IMR-90 (cell line): ENCODE measurements at regions not wholly inside any gene's neighbourhood (a gene's known extent, or its start where the extent isn't known, plus 50 kb on each side); places are given as distances from the start of the nearest gene placed in this dataset.

Source experiments
- ATAC-seq: fragments of 200-7000 bp; cut with Tn5 transposase; 2 replicates; pipeline ENCODE4 v1.9.1; 2020; ENCODE audit warnings: low read depth, mild to moderate bottlenecking, moderate library complexity
- BruUV-seq: library from RNA; stranded (reverse); fragments of 400-500 nt; replicated peaks from 2 replicates; lab custom pipeline; 2021; lab: Mats Ljungman, UMichigan
- CTCF ChIA-PET: fragments of 300-600 bp; formaldehyde crosslinking; extraction: SDS; loops from one replicate; lab custom pipeline; 2021; ENCODE audit warnings: antibody characterized with exemption; lab: Yijun Ruan, JAX
- POLR2A ChIA-PET: fragments of 300-600 bp; sonication (Branson Sonifier 250); formaldehyde crosslinking; loops from one replicate; lab custom pipeline; 2022; ENCODE audit warnings: antibody characterized with exemption; ENCODE audit not compliant: unreplicated experiment; lab: Charles Lee
- DNase-seq: peaks from one replicate; pipeline ENCODE4 v3.0.0; 2013
- H2AFZ ChIP-seq: replicated peaks from 2 replicates; pipeline ENCODE3; 2013; ENCODE audit warnings: low read length, mild to moderate bottlenecking; ENCODE audit not compliant: poor library complexity
- H2AK5ac ChIP-seq: 2 replicates; pipeline ENCODE4 v1.6.1; 2013; ENCODE audit warnings: low read depth, low read length, inconsistent platforms
- H2AK9ac ChIP-seq: replicated peaks from 2 replicates; pipeline ENCODE3; 2013; ENCODE audit warnings: mild to moderate bottlenecking, low read depth, low read length, moderate library complexity; ENCODE audit not compliant: poor library complexity
- H2BK120ac ChIP-seq: 2 replicates; pipeline ENCODE4 v1.6.1; 2013; ENCODE audit warnings: low read depth, low read length, inconsistent platforms
- H2BK15ac ChIP-seq: 3 replicates; pipeline ENCODE4 v1.6.1; 2013; ENCODE audit warnings: low read depth, low read length, inconsistent platforms
- H2BK20ac ChIP-seq: 2 replicates; pipeline ENCODE4 v1.6.1; 2013; ENCODE audit warnings: low read depth, mild to moderate bottlenecking, inconsistent platforms, low read length, moderate library complexity
- H2BK5ac ChIP-seq: 2 replicates; pipeline ENCODE4 v1.6.1; 2013; ENCODE audit warnings: mild to moderate bottlenecking, low read depth, low read length, inconsistent platforms; ENCODE audit not compliant: poor library complexity, severe bottlenecking
- H3K14ac ChIP-seq: replicated peaks from 2 replicates; pipeline ENCODE4 v1.6.1; 2013; ENCODE audit warnings: low read depth, low read length, inconsistent platforms
- H3K18ac ChIP-seq: 2 replicates; pipeline ENCODE4 v1.6.1; 2013; ENCODE audit warnings: low read depth, low read length, control low read depth
- H3K23ac ChIP-seq: 2 replicates; pipeline ENCODE4 v1.6.1; 2013; ENCODE audit warnings: low read depth, low read length, inconsistent platforms
- H3K27ac ChIP-seq: 2 replicates; pipeline ENCODE4 v1.5.1; 2013; ENCODE audit warnings: mild to moderate bottlenecking, control low read depth, low read length; ENCODE audit not compliant: insufficient read depth
- H3K27me3 ChIP-seq: 2 replicates; pipeline ENCODE4 v1.6.1; 2013; ENCODE audit warnings: low read length; ENCODE audit not compliant: control insufficient read depth, insufficient read depth
- H3K36me3 ChIP-seq: 2 replicates; pipeline ENCODE4 v1.6.1; 2013; ENCODE audit warnings: low read length, mixed read lengths; ENCODE audit not compliant: control insufficient read depth, insufficient read depth
- H3K4ac ChIP-seq: 2 replicates; pipeline ENCODE4 v1.6.1; 2013; ENCODE audit warnings: low read depth, low read length, inconsistent platforms
- H3K4me1 ChIP-seq: 2 replicates; pipeline ENCODE4 v1.6.1; 2013; ENCODE audit warnings: low read length, mixed read lengths; ENCODE audit not compliant: control insufficient read depth, insufficient read depth
- H3K4me2 ChIP-seq: 2 replicates; pipeline ENCODE4 v1.6.1; 2013; ENCODE audit warnings: low read depth, mild to moderate bottlenecking, control low read depth, low read length, moderate library complexity
- H3K4me3 ChIP-seq: 2 replicates; pipeline ENCODE4 v1.5.1; 2013; ENCODE audit warnings: low read depth, mild to moderate bottlenecking, control low read depth, low read length, moderate library complexity; ENCODE audit not compliant: insufficient read depth
- H3K56ac ChIP-seq: 2 replicates; pipeline ENCODE4 v1.6.1; 2013; ENCODE audit warnings: low read length, inconsistent platforms; ENCODE audit not compliant: insufficient read depth; ENCODE audit errors: extremely low read depth
- H3K79me1 ChIP-seq, 2 experiments: 2 replicates each; pipeline ENCODE4 v1.6.1; 2013; ENCODE audit warnings: low read length in 2 of 2, inconsistent platforms in 1 of 2, low read depth in 1 of 2
- H3K9ac ChIP-seq: 2 replicates; pipeline ENCODE4 v1.6.1; 2013; ENCODE audit warnings: low read depth, low read length, control low read depth
- H3K9me1 ChIP-seq: 2 replicates; pipeline ENCODE4 v1.6.1; 2013; ENCODE audit warnings: low read length, inconsistent platforms; ENCODE audit not compliant: insufficient read depth
- H3K9me3 ChIP-seq: 2 replicates; pipeline ENCODE4 v1.6.1; 2013; ENCODE audit warnings: low read length; ENCODE audit not compliant: control insufficient read depth, insufficient read depth
- H4K20me1 ChIP-seq: 2 replicates; pipeline ENCODE4 v1.6.1; 2013; ENCODE audit warnings: low read length, inconsistent platforms; ENCODE audit not compliant: insufficient read depth
- H4K5ac ChIP-seq: 2 replicates; pipeline ENCODE4 v1.6.1; 2013; ENCODE audit warnings: mild to moderate bottlenecking, low read depth, low read length, control low read depth
- H4K8ac ChIP-seq, 2 experiments: 2 replicates each; pipeline ENCODE4 v1.6.1; 2013; ENCODE audit warnings: low read depth in 2 of 2, low read length in 2 of 2, control low read depth in 1 of 2, inconsistent platforms in 1 of 2
- H4K91ac ChIP-seq: 2 replicates; pipeline ENCODE4 v1.6.1; 2013; ENCODE audit warnings: low read depth, low read length, inconsistent platforms; ENCODE audit not compliant: insufficient read depth
- BHLHE40 ChIP-seq: fragments of 150-350 bp; IDR thresholded peaks from 2 replicates; pipeline ENCODE4 v1.6.1; 2016; ENCODE audit warnings: mild to moderate bottlenecking, low read depth, low read length
- CEBPB ChIP-seq: IDR thresholded peaks from 2 replicates; pipeline ENCODE4 v1.6.1; 2012; ENCODE audit warnings: low read depth, low read length, improper control_type of control experiment
- CHD1 ChIP-seq: IDR thresholded peaks from 2 replicates; pipeline ENCODE4 v1.6.1; 2012; ENCODE audit warnings: low read depth, low read length, improper control_type of control experiment
- FOS ChIP-seq: fragments of 150-350 bp; IDR thresholded peaks from 2 replicates; pipeline ENCODE4 v1.6.1; 2016; ENCODE audit warnings: low read depth, low read length
- MAFK ChIP-seq: IDR thresholded peaks from 2 replicates; pipeline ENCODE4 v1.6.1; 2012; ENCODE audit warnings: low read depth, low read length, improper control_type of control experiment
- MAZ ChIP-seq: IDR thresholded peaks from 2 replicates; pipeline ENCODE4 v1.6.1; 2012; ENCODE audit warnings: low read depth, mild to moderate bottlenecking, low read length, improper control_type of control experiment, moderate library complexity, borderline replicate concordance
- MXI1 ChIP-seq: IDR thresholded peaks from 2 replicates; pipeline ENCODE4 v1.6.1; 2012; ENCODE audit warnings: low read depth, mild to moderate bottlenecking, low read length, moderate library complexity, borderline replicate concordance
- NFE2L2 ChIP-seq: fragments of 150-350 bp; IDR thresholded peaks from 2 replicates; pipeline ENCODE4 v1.6.1; 2016; ENCODE audit warnings: low read depth, mild to moderate bottlenecking, low read length
- POLR2A ChIP-seq: IDR thresholded peaks from 2 replicates; pipeline ENCODE4 v1.6.1; 2012; ENCODE audit warnings: mild to moderate bottlenecking, low read depth, low read length
- RAD21 ChIP-seq: IDR thresholded peaks from 2 replicates; pipeline ENCODE4 v1.6.1; 2012; ENCODE audit warnings: low read length, improper control_type of control experiment
- RCOR1 ChIP-seq: IDR thresholded peaks from 2 replicates; pipeline ENCODE4 v1.6.1; 2012; ENCODE audit warnings: mild to moderate bottlenecking, low read length, improper control_type of control experiment; ENCODE audit not compliant: insufficient replicate concordance
- RFX5 ChIP-seq: IDR thresholded peaks from 2 replicates; pipeline ENCODE4 v1.8.0; 2012; ENCODE audit warnings: low read depth, mild to moderate bottlenecking, low read length, moderate library complexity
- SMC3 ChIP-seq: fragments of 150-350 bp; IDR thresholded peaks from 2 replicates; pipeline ENCODE4 v1.6.1; 2016; ENCODE audit warnings: low read depth, mild to moderate bottlenecking, antibody characterized with exemption, low read length, moderate library complexity
- WGBS, 2 experiments: methylation state at CpG; one replicate each; pipeline versions ENCODE4 v1.1.5 to v1.1.7; 2013; ENCODE audit warnings: missing lambda C conversion rate in 2 of 2; ENCODE audit not compliant: insufficient read length in 1 of 2; ENCODE audit errors: extremely low coverage in 2 of 2; 5-methylcytosine and 5-hydroxymethylcytosine counted together
- dilution Hi-C: fragments of 300-500 bp; cut with HindIII; formaldehyde crosslinking; loops from one replicate; pipeline ENCODE4 v1.14.3; 2018; ENCODE audit warnings: low sequenced_read_pairs; ENCODE audit not compliant: unreplicated experiment
- in situ Hi-C: fragments of 300-500 bp; cut with MboI; formaldehyde crosslinking; loops from 3 replicates; pipeline ENCODE4 v1.14.3; 2019; ENCODE audit warnings: low sequenced_read_pairs, inconsistent platforms, mixed read lengths
- intact Hi-C: fragments of 100-400 bp; cut with micrococcal nuclease; formaldehyde crosslinking; loops from 2 replicates; pipeline ENCODE4 v1.10.0; 2022
- TF ChIP-seq, protein P1 (sequence below): conservative IDR thresholded peaks from 2 replicates; pipeline ENCODE4 v1.5.1; 2012; ENCODE audit warnings: mild to moderate bottlenecking, low read depth, low read length, improper control_type of control experiment
- TF ChIP-seq, protein P2 (sequence below): fragments of 150-350 bp; IDR thresholded peaks from 2 replicates; pipeline ENCODE4 v1.6.1; 2017; ENCODE audit warnings: mild to moderate bottlenecking, antibody characterized with exemption, low read length, low read depth
- TF ChIP-seq, protein P3 (sequence below): fragments of 150-350 bp; IDR thresholded peaks from 2 replicates; pipeline ENCODE4 v1.6.1; 2016; ENCODE audit warnings: low read depth, mild to moderate bottlenecking, low read length, moderate library complexity, borderline replicate concordance

DNA sequence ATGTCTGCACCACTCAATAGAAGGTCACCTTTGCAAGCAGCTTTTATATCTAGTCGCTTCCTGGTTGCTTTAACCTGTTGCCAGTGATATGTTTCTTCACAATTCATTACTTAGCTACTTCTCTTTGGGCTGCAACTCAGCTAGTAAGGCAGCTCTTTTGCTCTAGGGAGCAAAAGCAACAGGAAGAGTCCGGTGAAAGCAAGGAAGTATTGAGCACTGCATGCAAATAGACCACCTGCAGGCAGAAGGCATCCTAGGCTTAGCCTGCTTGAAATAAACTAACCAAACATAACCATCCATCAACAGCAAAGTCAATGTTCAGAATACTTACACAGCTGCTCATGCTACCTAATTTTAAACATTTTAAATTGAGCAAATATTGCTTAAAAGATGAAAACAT is 529.2 kb upstream of the LINC00305 start:
- H3K23ac ChIP-seq = no peak overlapping the region
- H3K56ac ChIP-seq = no peak overlapping the region
- H3K4ac ChIP-seq = no peak overlapping the region
- TF ChIP-seq NFE2L2 (no peak), MAFK (no peak), CHD1 (no peak), POLR2A (no peak), RFX5 (no peak), SMC3 (no peak), MAZ (no peak), RAD21 (no peak), MXI1 (no peak), CEBPB (no peak), RCOR1 (no peak), FOS (no peak), BHLHE40 (no peak)
- TF ChIP-seq, protein P1, sequence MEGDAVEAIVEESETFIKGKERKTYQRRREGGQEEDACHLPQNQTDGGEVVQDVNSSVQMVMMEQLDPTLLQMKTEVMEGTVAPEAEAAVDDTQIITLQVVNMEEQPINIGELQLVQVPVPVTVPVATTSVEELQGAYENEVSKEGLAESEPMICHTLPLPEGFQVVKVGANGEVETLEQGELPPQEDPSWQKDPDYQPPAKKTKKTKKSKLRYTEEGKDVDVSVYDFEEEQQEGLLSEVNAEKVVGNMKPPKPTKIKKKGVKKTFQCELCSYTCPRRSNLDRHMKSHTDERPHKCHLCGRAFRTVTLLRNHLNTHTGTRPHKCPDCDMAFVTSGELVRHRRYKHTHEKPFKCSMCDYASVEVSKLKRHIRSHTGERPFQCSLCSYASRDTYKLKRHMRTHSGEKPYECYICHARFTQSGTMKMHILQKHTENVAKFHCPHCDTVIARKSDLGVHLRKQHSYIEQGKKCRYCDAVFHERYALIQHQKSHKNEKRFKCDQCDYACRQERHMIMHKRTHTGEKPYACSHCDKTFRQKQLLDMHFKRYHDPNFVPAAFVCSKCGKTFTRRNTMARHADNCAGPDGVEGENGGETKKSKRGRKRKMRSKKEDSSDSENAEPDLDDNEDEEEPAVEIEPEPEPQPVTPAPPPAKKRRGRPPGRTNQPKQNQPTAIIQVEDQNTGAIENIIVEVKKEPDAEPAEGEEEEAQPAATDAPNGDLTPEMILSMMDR = no peak
- TF ChIP-seq, protein P2, sequence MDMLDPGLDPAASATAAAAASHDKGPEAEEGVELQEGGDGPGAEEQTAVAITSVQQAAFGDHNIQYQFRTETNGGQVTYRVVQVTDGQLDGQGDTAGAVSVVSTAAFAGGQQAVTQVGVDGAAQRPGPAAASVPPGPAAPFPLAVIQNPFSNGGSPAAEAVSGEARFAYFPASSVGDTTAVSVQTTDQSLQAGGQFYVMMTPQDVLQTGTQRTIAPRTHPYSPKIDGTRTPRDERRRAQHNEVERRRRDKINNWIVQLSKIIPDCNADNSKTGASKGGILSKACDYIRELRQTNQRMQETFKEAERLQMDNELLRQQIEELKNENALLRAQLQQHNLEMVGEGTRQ = no peak
- TF ChIP-seq, protein P3, sequence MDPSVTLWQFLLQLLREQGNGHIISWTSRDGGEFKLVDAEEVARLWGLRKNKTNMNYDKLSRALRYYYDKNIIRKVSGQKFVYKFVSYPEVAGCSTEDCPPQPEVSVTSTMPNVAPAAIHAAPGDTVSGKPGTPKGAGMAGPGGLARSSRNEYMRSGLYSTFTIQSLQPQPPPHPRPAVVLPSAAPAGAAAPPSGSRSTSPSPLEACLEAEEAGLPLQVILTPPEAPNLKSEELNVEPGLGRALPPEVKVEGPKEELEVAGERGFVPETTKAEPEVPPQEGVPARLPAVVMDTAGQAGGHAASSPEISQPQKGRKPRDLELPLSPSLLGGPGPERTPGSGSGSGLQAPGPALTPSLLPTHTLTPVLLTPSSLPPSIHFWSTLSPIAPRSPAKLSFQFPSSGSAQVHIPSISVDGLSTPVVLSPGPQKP = no peak
- H3K27me3 ChIP-seq = no peaks in the 10 kb centered on the region
- in situ Hi-C loops = no loop called here
- DNase-seq (no peak), ATAC-seq (no peak)
- dilution Hi-C loops = no loop called here
- no peak overlapping the region for H2BK15ac ChIP-seq
- H4K5ac ChIP-seq = no peak overlapping the region
- no peak overlapping the region for H3K4me2 ChIP-seq
- no peak overlapping the region for H2BK20ac ChIP-seq
- peaks cover 6% of the 10 kb centered on the region for H3K9me3 ChIP-seq
- H2AK9ac ChIP-seq = no peak overlapping the region
- H2BK120ac ChIP-seq = no peak overlapping the region
- H3K18ac ChIP-seq = no peak overlapping the region
- intact Hi-C loops = no loop called here
- H2BK5ac ChIP-seq = no peak overlapping the region
- H3K9ac ChIP-seq = no peak overlapping the region
- no peaks in the 10 kb centered on the region for H4K20me1 ChIP-seq
- BruUV-seq = no TSS peak
- no peak overlapping the region for H2AK5ac ChIP-seq
- WGBS, 2 experiments = 40% methylated on average over 1 of the region's 2 CpGs; no CpG with 5 or more reads in 1 of the 2 experiments
- CTCF ChIA-PET = no interaction called here
- H4K8ac ChIP-seq = no peak overlapping the region
- no peaks in the 10 kb centered on the region for H3K79me1 ChIP-seq
- POLR2A ChIA-PET = no interaction called here
- no peaks in the 10 kb centered on the region for H3K4me1 ChIP-seq
- H3K9me1 ChIP-seq = no peaks in the 10 kb centered on the region
- H3K27ac ChIP-seq = no peak overlapping the region
- H3K4me3 ChIP-seq = no peak overlapping the region
- no peak overlapping the region for H3K14ac ChIP-seq
- H3K36me3 ChIP-seq = no peaks in the 10 kb centered on the region
- no peak overlapping the region for H4K91ac ChIP-seq
- no peak overlapping the region for H2AFZ ChIP-seq
